HG03025 (cell line): ENCODE measurements at regions not wholly inside any gene's neighbourhood (a gene's known extent, or its start where the extent isn't known, plus 50 kb on each side); places are given as distances from the start of the nearest gene placed in this dataset.
"Not testable (repeated sequence)": the region's sequence is repeated elsewhere in the genome, so short reads cannot be mapped to it uniquely, and the experiment has no call there.

Experiments used
- ATAC-seq: cut with Tn5 transposase; IDR thresholded peaks from one replicate; pipeline ENCODE4 v1.9.1; 2021; ENCODE audit warnings: mild to moderate bottlenecking, moderate library complexity; ENCODE audit not compliant: unreplicated experiment, low FRiP score

- ATAC-seq, result no peak
Measured at GRCh38 chr13:94827566-94827965, 115.2 kb upstream of the SOX21 start.

- no peak for ATAC-seq
Measured at GRCh38 chr13:94825507-94825906, 113.2 kb upstream of the SOX21 start.

- ATAC-seq, result no peak
Measured at GRCh38 chr13:94824601-94825000, 112.3 kb upstream of the SOX21 start.

- ATAC-seq, result no peak
Measured at GRCh38 chr13:94822356-94822755, 110.0 kb upstream of the SOX21 start.

GRCh38 chr13:94816256-94816655 is 103.9 kb upstream of the SOX21 start:
- no peak for ATAC-seq

- ATAC-seq, result peak; percentile 72
Measured at GRCh38 chr13:94813920-94814475, 101.7 kb upstream of the SOX21 start.

GRCh38 chr13:94811753-94812152 is 99.4 kb upstream of the SOX21 start:
- no peak for ATAC-seq

GRCh38 chr13:94800423-94800822 is 88.1 kb upstream of the SOX21 start:
- ATAC-seq, result no peak

GRCh38 chr13:94799299-94799698 is 87.0 kb upstream of the SOX21 start:
- ATAC-seq, result no peak

- ATAC-seq, result no peak
Measured at GRCh38 chr13:94798738-94799137, 86.4 kb upstream of the SOX21 start.

- no peak for ATAC-seq
Measured at GRCh38 chr13:94795292-94795691, 82.9 kb upstream of the SOX21 start.

GRCh38 chr13:94786246-94786645 is 73.9 kb upstream of the SOX21 start:
- ATAC-seq, result not testable (repeated sequence)

- ATAC-seq, result no peak
Measured at GRCh38 chr13:94784066-94784465, 71.7 kb upstream of the SOX21 start.

GRCh38 chr13:94783489-94783888 is 71.1 kb upstream of the SOX21 start:
- ATAC-seq, result no peak

- ATAC-seq, result no peak
Measured at GRCh38 chr13:94780421-94780820, 68.1 kb upstream of the SOX21 start.

- no peak for ATAC-seq
Measured at GRCh38 chr13:94778986-94779385, 66.6 kb upstream of the SOX21 start.

- no peak for ATAC-seq
Measured at GRCh38 chr13:94778585-94778984, 66.2 kb upstream of the SOX21 start.

- ATAC-seq, result no peak
Measured at GRCh38 chr13:94776956-94777355, 64.6 kb upstream of the SOX21 start.

- ATAC-seq, result no peak
Measured at GRCh38 chr13:94776300-94776699, 64.0 kb upstream of the SOX21 start.

- no peak for ATAC-seq
Measured at GRCh38 chr13:94765814-94766213, 53.5 kb upstream of the SOX21 start.

GRCh38 chr13:94764576-94765321 is 52.4 kb upstream of the SOX21 start:
- ATAC-seq, result no peak
